ENCODE measurements at regions not wholly inside any gene's neighbourhood (a gene's known extent, or its start where the extent isn't known, plus 50 kb on each side); places are given as distances from the start of the nearest gene placed in this dataset.

DNA sequence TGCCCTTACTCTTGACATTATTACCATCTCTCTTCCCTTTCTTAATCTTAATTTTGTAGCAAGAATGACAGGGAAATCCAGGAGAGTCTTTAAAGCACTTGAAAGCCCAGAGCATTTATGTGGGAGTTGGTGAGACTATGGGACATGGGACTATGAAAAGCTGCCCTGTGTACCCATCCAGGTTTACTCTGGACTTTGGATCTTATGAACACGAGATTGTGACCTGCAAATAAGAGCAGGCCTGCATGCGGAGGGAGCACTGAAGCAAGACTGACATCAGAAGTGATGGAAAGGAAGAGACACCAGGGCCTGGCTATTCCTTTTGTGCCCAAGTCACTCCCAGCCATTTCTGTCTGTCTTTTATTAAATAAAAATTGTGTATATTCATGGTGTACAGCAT, 209.6 kb downstream of the NUF2 start:
- DNase-seq: no peak
- intact Hi-C loops (cut with DNase I): no loop called here
- Histone ChIP-seq H3K27ac (ENCODE audit: low read depth in 2 of 2, low read length in 2 of 2) (no peak overlapping the region), H3K9me3 (ENCODE audit: control insufficient read depth in 2 of 3, insufficient read depth in 1 of 3, low read length in 3 of 3) (peaks cover 0 to 4% (median 0%) of the 10 kb centered on the region in 3 donors), H3K4me1 (ENCODE audit: control insufficient read depth in 2 of 3, insufficient read depth in 2 of 3, low read depth in 1 of 3, low read length in 3 of 3) (no peaks in the 10 kb centered on the region), H3K27me3 (ENCODE audit: control insufficient read depth, insufficient read depth, low read length) (no peaks in the 10 kb centered on the region), H3K4me3 (ENCODE audit: low read length in 3 of 3) (no peak overlapping the region), H3K36me3 (ENCODE audit: control insufficient read depth in 2 of 3, insufficient read depth in 3 of 3, low read length in 3 of 3) (no peaks in the 10 kb centered on the region), H3K9ac (ENCODE audit: low read length in 3 of 3) (no peak overlapping the region)
- no peak for FAIRE-seq
- no peak for TF ChIP-seq CTCF (IDR thresholded peaks at IDR 0.05; ENCODE audit: borderline replicate concordance, extremely low read depth, insufficient read depth)

DNA sequence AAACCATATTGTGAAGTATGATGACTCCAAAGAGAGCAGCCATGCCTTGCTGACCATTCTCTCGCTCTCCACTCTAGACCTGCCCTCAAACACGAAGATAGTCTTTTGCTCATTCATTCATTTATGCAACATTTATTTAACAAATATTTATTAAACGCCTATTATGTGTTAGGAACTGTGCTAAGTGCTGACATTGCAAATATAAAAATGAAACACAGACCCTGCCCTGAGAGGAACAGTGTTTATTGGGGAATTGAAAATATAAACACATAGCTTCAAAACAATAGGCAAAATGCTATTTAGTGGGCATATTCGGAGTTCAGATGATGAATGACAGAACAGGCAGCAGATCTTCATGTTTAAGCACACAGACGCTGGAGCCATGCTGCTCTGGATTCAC, 213.6 kb downstream of the NUF2 start:
- DNase-seq (no peak), FAIRE-seq (no peak)
- TF ChIP-seq CTCF (IDR thresholded peaks at IDR 0.05; ENCODE audit: borderline replicate concordance, extremely low read depth, insufficient read depth): no peak
- Histone ChIP-seq H3K27ac (ENCODE audit: low read depth in 2 of 2, low read length in 2 of 2) (no peak overlapping the region), H3K27me3 (ENCODE audit: control insufficient read depth, insufficient read depth, low read length) (no peaks in the 10 kb centered on the region), H3K36me3 (ENCODE audit: control insufficient read depth in 2 of 3, insufficient read depth in 3 of 3, low read length in 3 of 3) (no peaks in the 10 kb centered on the region), H3K9ac (ENCODE audit: low read length in 3 of 3) (no peak overlapping the region), H3K4me3 (ENCODE audit: low read length in 3 of 3) (no peak overlapping the region), H3K9me3 (ENCODE audit: control insufficient read depth in 2 of 3, insufficient read depth in 1 of 3, low read length in 3 of 3) (no peaks in the 10 kb centered on the region), H3K4me1 (ENCODE audit: control insufficient read depth in 2 of 3, insufficient read depth in 2 of 3, low read depth in 1 of 3, low read length in 3 of 3) (no peaks in the 10 kb centered on the region)
- intact Hi-C loops (cut with DNase I): no loop called here

GRCh38 chr1:163535807-163536206, 214.1 kb downstream of the NUF2 start:
- H3K4me1 ChIP-seq (ENCODE audit: control insufficient read depth in 2 of 3, insufficient read depth in 2 of 3, low read depth in 1 of 3, low read length in 3 of 3): no peaks in the 10 kb centered on the region
- H3K36me3 ChIP-seq (ENCODE audit: control insufficient read depth in 2 of 3, insufficient read depth in 3 of 3, low read length in 3 of 3): no peaks in the 10 kb centered on the region
- peak in 2 of 5 donors; percentile 43 to 64 for DNase-seq
- H3K4me3 ChIP-seq (ENCODE audit: low read length in 3 of 3): no peak overlapping the region
- intact Hi-C loops (cut with DNase I): no loop called here
- H3K27me3 ChIP-seq (ENCODE audit: control insufficient read depth, insufficient read depth, low read length): no peaks in the 10 kb centered on the region
- H3K9ac ChIP-seq (ENCODE audit: low read length in 3 of 3): no peak overlapping the region
- FAIRE-seq: peak; percentile 46
- peak; percentile 31 for TF ChIP-seq CTCF (IDR thresholded peaks at IDR 0.05; ENCODE audit: borderline replicate concordance, extremely low read depth, insufficient read depth)
- no peak overlapping the region for H3K27ac ChIP-seq (ENCODE audit: low read depth in 2 of 2, low read length in 2 of 2)
- no peaks in the 10 kb centered on the region for H3K9me3 ChIP-seq (ENCODE audit: control insufficient read depth in 2 of 3, insufficient read depth in 1 of 3, low read length in 3 of 3)

DNA sequence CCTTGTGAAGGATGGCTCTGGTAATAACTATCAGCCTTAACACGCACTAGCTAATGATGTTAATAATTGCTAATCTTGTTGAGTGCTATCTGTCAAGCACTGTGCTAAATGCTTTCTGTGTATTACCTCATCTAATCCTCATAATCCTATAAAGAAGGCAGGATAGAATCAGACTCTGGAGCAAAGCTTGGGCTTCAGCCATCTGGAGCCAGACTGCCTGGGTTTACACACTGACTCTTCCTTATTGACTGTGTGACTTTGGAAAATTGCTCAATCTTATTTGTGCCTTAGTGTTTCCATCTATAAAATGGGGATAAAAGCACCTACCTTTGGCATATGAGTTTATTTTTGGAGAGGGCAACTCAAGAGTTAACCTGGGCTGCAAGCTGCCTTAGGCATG, 216.1 kb downstream of the NUF2 start:
- intact Hi-C loops (cut with DNase I): no loop called here
- H3K27ac ChIP-seq (ENCODE audit: low read depth in 2 of 2, low read length in 2 of 2): no peak overlapping the region
- no peaks in the 10 kb centered on the region for H3K9me3 ChIP-seq (ENCODE audit: control insufficient read depth in 2 of 3, insufficient read depth in 1 of 3, low read length in 3 of 3)
- no peaks in the 10 kb centered on the region for H3K36me3 ChIP-seq (ENCODE audit: control insufficient read depth in 2 of 3, insufficient read depth in 3 of 3, low read length in 3 of 3)
- H3K27me3 ChIP-seq (ENCODE audit: control insufficient read depth, insufficient read depth, low read length): no peaks in the 10 kb centered on the region
- no peak for FAIRE-seq
- no peak for TF ChIP-seq CTCF (IDR thresholded peaks at IDR 0.05; ENCODE audit: borderline replicate concordance, extremely low read depth, insufficient read depth)
- DNase-seq: no peak
- H3K4me3 ChIP-seq (ENCODE audit: low read length in 3 of 3): no peak overlapping the region
- H3K4me1 ChIP-seq (ENCODE audit: control insufficient read depth in 2 of 3, insufficient read depth in 2 of 3, low read depth in 1 of 3, low read length in 3 of 3): no peaks in the 10 kb centered on the region
- H3K9ac ChIP-seq (ENCODE audit: low read length in 3 of 3): no peak overlapping the region

Data from kidney (tissue), 13 donors.